ENCODE measurements at regions not wholly inside any gene's neighbourhood (a gene's known extent, or its start where the extent isn't known, plus 50 kb on each side); places are given as distances from the start of the nearest gene placed in this dataset.
"Not testable (repeated sequence)": the region's sequence is repeated elsewhere in the genome, so short reads cannot be mapped to it uniquely, and the experiment has no call there.

DNA sequence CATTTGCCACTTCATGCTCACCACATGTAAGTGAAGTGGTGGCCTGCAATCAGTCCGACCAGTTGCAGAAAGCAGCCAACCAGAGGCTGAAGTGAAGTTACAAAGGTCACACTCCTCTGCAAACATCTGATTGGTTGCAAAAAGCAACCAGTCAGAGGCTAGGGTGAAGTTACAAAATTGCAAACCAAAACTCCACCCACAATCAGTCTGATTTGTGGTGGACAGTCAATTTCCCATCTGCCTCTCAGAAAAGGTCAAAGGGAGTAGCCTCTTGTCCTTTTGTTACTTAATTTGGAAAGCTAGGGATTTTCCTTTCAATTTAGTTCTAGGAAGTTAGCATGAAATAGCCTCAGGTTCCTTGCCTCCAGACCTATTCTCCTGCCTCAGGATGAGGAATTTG lies 185.0 kb downstream of the UXS1 start:
- DNase-seq (ENCODE audit: low read depth): no peak

DNA sequence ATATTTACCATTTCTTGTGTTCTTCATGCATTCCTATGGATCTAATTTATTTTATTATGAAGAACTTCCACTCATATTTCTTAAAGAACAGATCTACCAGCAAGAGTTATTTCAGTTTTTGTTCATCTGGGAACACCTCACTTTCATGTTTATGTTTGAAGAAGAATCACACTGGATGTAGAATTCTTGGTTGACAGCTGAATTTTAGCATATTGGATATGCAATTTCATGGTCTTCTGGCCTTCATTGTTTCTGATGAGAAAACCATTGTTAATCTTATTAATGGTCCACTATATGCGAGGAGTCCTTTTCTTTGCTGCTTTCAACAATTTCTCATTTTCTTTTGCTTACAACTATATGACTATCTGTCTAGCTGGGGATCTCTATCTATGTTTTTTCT lies 189.2 kb downstream of the UXS1 start:
- no peak for DNase-seq (ENCODE audit: low read depth)

DNA sequence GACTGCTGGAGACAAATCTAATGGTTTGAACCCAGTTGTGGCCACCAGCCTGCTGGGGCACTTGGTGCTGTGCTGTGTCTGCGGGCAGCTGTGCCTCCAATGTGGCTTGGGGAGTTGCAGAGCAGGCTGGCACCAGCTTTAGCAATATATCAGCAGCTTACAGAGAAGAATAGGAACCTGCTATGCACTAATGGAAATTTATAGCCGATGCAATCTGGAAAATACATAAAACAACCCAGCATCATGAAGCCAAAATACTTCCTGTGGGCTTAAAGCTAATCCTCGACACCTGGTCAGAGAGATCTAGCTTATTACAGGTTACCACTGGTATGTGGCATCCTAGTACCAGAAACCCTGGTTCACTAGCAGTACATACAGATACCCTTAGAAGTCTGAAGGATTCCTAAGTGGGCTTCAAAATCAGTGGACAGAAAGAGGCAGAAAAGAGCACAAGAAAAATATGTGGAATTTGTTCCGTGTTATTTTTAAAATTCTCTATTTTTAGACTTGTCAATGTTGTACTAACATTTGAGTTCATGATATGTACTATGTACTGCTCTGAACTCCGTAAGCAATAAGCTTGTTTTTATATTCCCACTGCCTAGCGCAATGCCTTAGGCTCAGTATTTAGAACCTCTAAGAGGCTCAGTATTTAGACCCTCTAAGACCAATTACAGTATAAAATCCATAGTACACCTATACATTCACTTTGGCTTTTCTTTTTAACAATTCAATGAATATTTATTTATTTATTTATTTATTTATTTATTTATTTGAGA lies 194.7 kb downstream of the UXS1 start:
- no peak for DNase-seq (ENCODE audit: low read depth)

DNA sequence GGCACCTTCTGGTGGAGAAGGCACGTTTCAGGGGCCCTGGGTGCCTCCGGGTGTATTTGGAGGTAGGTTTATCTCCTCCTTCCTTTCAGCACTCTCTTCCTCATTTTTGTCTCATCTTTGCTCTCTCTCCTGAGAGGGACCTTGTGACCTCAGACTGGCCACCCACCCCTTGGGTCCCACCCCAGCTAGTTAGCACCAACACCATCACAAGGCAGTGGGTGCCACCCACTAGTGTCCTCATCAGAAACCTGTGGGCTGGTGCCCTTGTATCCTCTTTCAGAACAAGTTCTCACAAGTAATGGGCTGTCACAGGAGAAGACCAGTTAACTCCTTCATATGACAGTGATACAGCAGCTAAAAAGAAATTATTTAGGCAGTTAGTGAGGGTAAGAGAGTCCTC lies 196.4 kb downstream of the UXS1 start:
- no peak for DNase-seq (ENCODE audit: low read depth)

DNA sequence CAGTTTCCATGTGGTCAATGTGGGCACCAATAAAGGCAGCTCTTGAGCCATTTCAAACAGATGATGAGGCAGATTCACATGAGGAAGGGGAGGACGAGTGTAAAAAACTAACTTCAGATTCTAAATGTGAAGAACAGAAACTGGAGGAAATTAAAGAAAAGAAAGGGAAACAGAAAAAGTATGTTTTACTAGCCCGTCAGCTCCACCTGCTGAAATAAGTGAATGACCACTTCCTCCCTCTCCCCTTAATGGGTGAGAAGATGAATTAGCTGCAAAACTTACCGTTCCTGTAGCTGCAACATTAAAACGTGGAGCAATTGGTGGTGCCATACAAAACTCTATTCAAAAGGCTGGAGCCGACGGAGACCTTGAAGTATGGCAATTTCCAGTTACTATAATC lies 203.5 kb downstream of the UXS1 start:
- DNase-seq (ENCODE audit: low read depth): no peak

DNA sequence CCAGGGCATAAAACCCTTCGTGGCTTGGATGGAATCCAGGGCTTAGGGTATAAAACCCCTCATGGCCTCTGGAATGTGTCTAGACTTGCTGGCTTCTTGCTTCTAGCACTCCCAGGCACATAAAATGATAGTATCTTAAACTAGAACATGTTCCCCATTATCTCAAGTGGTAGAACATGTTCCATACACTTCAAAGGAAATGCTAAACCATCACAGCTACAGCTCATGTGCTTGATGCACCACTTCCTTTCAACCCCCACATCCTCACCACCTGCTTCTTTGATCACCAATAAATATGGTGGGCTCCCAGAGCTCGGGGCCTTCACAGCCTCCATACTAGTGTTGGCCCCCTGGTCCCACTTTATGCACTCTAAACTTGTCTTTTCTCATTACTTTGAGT lies 204.3 kb downstream of the UXS1 start:
- DNase-seq (ENCODE audit: low read depth): not testable (repeated sequence)

DNA sequence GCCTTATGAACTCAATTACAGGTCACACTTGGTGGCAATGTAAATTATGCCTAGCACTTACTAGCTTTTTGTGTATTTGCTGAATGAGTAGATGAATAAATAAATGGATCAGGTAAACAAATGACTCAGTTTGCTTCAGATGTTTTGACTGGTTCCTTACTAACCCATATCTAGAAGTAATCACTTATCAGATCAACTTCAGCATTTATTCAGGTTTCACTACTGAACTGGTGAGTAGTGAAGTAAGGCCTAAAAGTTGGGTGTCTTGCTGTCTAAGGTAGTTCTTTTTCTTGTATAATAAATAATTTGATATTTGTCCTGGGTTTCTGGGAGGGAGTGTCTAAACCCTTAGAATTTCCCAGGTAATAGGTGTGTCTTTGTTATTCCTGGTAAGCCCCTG lies 205.0 kb downstream of the UXS1 start:
- no peak for DNase-seq (ENCODE audit: low read depth)

DNA sequence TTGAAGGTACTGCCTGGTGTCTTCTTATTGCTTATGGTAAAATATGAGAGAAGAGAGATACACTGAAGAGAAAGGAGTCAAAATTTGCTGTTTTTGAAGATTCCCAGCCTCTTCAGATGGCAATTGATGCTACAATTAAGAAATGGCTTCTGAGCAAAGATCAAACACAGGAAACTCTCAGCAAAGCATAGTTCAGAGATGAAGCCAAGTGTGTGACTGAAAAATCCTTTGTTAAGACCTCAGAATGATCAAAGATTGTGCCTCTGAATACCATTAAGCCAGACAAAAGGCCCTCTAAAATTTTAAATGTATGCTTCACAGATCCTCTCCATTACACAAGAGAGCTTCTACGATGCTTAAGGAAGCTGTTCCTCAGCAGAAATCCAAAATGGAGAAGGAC lies 216.3 kb downstream of the UXS1 start:
- no peak for DNase-seq (ENCODE audit: low read depth)

DNA sequence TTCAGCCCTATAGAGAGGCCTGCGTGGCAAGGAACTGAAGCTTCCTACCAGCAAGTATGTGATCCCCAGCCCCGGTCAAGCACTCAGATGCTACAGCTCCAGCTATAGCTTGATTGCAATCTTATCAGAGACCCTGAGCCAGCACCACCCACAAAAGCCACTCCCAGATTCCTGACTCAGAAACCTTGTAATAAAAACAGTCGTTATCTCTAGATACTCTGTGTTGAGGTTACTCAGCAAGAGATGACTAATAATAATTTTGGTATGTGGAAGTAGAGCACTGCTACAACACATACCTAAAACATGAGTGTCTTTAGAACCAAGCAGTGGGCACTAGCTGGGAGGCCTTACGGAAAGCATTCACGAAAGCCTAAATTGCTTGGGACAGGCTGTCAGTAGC lies 216.9 kb downstream of the UXS1 start:
- peak; percentile 40 for DNase-seq (ENCODE audit: low read depth)

DNA sequence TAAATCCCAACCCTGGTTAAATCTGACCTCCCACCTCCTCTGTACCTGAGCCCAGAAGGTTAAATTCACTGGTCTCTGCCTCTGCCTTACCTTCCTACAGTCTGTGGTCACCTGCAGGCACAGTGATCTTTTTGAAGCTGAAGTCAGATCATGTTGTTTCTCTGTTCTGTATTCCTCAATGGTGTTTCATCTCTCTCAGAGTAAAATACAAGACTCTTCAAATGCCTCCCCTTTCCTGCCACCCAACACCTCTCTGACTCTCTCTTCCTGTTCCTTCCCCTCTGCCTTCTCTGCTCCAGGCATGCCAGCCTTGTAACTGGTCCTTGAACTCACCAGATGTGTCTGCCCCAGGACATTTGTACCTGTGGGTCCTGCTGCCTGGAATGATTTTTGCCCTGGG lies 219.3 kb downstream of the UXS1 start:
- DNase-seq (ENCODE audit: low read depth): no peak

DNA sequence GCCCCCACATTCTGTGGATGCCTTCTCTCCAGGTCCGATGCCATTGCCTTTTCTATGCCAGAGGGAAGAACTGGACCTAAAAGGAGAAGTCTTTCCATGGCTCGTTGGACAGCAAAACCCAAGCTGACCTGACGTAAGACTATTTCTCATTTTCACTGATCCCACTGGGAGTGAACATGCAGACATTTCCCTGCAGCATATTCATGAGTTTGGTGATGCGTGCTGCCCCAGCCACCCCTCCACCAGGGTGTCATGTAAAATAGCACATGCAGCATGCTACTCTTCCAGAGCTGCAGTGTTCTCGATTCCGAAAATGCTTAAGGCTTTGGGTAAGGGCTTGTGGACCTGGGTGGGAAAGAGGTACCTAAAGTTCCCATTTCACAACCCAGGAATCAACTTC lies 221.2 kb downstream of the UXS1 start:
- DNase-seq (ENCODE audit: low read depth): no peak

DNA sequence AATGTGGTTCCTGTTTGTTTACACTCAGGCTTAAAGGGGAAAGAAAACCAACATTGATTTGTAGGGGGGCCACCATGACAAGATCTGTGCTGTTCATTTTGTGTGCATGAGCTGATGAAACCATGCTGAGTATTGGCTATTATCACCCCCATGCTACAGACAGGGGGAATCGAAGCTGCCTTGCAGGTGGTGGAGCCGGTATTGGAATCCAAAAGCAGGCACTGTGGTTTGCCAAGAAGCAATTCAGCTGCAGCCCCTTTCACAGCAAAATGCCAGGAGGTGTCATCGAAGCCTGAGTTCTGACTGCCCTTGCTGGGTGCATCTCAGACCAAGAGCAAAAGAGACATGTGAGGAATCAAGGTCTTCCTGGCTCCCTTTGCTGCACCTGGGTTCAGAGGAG lies 221.9 kb downstream of the UXS1 start:
- DNase-seq (ENCODE audit: low read depth): no peak

DNA sequence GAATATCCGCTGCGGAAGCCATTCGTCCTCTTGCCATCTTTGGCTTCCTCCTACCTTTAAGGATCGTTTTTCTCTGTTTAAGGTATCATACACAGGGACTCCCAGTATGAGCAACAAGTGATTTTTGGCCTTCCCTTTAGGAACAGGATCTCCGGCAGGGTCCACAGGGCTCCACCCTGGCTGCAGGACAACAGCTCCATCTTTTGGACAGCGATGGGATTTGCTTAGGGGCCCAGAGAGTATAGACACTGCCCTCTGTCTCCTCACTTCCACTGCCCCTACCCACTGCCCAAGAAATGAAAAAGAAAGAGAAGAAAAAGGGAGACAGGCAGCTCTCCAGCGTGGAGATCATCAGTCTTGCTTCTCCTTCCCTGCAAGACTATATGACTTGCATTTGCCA lies 224.5 kb downstream of the UXS1 start:
- no peak for DNase-seq (ENCODE audit: low read depth)

DNA sequence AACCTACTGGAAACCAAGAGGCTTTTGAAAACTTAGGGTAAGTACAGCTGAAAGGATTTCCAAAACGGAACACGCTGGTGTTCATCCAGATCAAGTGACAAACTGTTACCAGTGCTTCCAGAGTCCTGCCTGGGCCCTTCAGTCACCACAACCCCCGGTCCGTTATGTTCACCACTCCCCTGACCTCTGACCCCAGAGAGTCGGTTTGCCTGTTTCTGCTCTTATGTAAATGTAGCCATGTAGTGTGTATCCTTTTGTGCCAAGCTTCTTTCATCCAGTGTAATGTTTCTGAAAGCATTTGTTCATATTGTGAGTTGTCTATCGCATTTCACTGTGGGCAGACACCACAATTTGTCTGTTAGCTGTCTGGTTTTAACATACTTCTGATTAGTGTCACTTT lies 217.5 kb downstream of the NCK2 start:
- DNase-seq (ENCODE audit: low read depth): no peak

DNA sequence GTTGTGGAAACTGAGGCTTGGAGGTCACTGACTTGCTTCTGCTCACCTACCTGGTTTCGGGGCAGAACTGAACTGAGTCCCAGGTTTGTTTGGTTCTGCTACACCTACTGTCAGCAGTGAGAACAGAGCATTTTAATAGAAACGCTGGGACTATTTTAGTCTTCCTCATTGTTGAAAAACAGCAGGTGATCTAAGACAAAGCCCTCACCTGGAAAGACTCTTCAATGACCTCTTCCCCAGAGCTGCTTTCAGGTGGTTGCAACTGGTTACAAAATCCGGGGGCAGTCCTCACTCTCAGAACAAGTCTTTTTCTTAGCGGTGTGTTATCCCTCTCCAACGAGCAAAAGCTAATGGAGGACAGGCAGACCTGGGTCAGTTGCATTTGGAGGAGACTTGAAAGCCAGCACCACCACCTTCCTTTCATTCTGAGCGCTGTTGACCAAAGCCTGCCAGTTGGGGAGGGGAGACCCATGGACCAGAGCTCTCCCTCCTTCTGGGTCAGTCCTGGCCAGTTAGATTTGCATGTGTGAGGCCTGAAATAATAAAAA lies 217.0 kb downstream of the NCK2 start:
- DNase-seq (ENCODE audit: low read depth): no peak

DNA sequence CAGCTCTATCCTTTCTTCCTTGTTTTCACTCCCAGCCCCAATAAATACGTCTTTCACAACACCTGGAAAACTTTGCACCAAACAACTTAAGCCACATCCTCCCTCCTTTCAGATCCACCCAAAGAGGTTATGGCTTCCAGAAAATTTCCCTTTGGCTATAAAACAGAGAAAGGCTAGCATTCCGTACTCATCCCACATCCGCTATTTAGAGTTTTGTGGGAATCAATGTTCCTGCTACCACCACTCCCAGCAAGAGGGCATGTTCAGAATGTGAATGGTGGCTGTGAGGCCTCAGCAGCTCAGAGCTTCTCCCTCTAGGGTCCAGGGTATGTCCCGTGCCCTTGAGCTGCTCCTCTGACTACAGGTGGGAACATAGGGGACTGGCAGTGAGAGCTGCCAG lies 214.6 kb downstream of the NCK2 start:
- no peak for DNase-seq (ENCODE audit: low read depth)

DNA sequence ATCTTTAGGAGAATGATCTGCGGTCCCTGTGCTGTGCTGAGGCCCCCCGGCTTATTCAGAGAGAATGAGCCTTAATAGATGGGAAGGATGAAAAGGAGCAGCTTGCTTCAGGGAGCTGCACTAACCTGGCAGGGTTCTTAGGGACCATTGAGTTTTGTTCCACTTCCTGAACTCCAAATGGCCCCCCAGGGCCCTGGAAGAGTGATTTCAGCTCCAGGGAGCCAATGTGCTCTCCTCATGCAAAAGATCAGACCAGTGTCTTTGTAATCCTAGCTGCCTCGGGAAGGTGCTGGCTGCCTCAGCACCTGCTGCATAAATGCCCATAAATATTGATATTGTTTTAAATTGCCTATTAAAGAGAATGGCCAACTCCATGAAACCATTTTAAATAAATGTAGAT lies 210.2 kb downstream of the NCK2 start:
- DNase-seq (ENCODE audit: low read depth): no peak

DNA sequence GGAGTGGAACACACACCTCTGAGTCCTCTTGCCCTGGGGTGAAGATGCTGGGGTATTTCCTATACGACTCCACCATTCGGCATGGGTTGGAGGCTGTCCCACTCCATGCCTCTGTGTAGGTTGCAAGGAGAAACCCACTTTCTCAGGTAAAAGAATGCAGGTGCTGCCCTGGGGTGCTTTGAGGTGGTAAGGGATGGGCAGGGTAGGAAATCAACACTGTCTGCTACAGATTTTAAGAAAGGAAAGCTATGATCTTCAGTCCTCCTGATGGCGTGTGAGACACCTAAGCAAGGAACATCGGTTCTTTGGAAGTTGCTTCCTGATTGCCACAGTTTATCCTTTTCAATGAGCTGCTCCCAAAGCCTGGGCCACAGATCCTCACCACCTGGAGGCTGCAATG lies 209.2 kb downstream of the NCK2 start:
- no peak for DNase-seq (ENCODE audit: low read depth)

DNA sequence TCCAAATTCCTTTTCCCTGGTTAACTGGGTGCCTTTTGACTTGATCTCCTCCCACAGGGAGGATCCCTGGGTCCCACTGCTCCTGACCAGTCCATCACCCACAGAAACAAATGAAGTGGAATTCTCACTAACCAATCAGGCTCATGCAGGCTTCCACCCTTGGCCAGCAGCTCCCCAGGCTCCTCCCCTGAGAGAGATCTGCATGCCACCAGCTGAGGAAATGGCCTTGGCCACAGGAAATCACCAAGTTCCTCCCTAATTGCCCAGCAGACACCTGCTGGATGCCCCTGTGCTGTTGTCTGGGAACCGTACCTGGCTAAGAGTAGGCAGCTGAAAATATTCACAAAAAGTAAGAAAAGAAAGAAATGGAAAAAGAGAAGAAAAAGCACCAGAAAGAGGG lies 207.4 kb downstream of the NCK2 start:
- DNase-seq (ENCODE audit: low read depth): no peak

DNA sequence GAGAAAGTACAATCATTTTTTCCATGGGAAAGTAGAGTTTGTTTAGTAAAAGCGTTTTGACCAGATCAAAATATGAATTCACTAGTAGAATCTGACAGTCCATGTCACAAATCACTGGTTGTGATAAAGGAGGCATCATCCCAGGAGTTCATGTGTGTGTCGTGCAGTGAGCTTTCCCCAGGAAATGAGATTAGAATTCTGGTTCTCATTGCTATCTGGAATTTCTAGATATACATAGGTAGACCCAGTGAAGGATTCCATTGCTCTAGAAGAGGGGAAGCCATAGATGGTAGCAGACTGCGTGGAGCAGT lies 206.6 kb downstream of the NCK2 start:
- DNase-seq (ENCODE audit: low read depth): no peak

DNA sequence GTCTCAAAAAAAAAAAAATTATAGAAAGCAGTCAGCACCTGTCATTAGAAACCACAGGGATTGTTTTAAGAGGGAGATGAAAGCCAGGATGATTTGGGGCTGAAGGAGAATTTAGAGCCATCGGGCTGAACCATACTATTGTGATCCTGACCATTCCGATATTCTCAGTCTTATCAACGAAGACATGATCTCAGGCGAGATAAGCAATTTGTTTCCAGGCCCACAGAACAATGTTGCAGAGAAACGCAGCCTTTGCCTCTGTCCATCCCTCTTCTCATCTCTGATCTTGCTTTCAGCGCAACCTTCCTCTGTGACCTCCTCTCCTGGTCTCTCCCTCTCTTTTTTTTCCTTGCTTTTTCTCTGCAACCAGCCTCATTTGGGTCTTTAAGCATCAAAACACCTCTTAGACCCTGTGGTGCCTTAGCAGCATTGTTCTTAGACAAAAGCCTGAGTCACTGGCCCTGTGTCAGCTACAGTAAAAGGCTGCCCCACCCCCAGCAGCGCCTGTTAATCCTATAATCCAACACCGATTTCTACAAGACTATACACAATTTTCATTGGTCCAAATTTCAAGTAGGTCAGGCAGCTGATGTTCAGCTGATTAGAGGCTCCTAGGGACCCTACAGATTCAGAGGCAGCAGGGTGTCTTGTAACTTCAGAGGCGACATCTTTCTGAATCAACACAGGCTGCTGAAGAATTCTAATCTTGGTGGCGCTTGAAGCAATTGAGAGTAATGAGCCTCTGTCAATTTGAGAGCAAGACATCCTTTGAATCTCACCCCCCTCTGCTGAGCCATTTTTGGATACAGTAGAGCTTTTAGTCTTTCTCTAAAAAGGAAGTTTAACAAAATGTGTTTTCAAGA lies 206.0 kb downstream of the NCK2 start:
- no peak for DNase-seq (ENCODE audit: low read depth)

DNA sequence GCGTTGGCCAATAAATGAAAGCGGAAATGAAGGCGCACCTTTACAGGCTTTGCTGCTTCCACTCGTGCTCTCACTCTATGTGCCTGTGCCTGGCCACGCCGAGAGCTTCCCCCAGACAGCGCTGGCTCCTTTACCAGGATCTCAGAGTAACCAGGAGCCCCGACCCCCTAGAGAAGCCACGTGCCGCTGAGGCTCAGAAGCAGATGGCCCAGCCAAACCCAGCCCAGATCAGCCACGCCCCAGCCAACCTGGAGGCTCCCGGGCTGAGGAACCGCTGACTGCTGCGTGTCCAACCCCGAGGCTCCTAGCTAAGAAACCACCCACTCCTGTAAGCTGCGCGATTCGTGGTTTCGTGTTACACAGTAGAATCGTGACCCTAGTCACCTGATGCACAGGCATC lies 199.3 kb downstream of the NCK2 start:
- DNase-seq (ENCODE audit: low read depth): no peak

Measured in renal cortical epithelial cell (primary cell).